Esophagus squamous epithelium (tissue), 5 donors: ENCODE measurements at regions not wholly inside any gene's neighbourhood (a gene's known extent, or its start where the extent isn't known, plus 50 kb on each side); places are given as distances from the start of the nearest gene placed in this dataset.
"Not testable (repeated sequence)": the region's sequence is repeated elsewhere in the genome, so short reads cannot be mapped to it uniquely, and the experiment has no call there.

ENCODE experiments used
- DNase-seq: peaks from one replicate; lab custom pipeline; 2025; lab: John Stamatoyannopoulos, UW
- H3K27ac ChIP-seq, 4 donors: fragments of 200-600 bp; sonication (generic); one replicate each; pipeline ENCODE4 v1.5.1; 2016 to 2019; ENCODE audit warnings: mild to moderate bottlenecking in 1 of 4
- H3K27me3 ChIP-seq, 4 donors: fragments of 200-600 bp; sonication (generic); 1 replicate in 3 of 4; 2 replicates in 1 of 4; pipeline versions ENCODE4 v1.5.1 to v1.6.0; 2017 to 2021; ENCODE audit warnings: antibody characterized with exemption in 1 of 4
- H3K36me3 ChIP-seq, 3 donors: fragments of 200-600 bp; sonication (generic); one replicate each; pipeline ENCODE4 v1.5.1; 2016 to 2019
- H3K4me1 ChIP-seq, 3 donors: fragments of 200-600 bp; sonication (generic); one replicate each; pipeline ENCODE4 v1.5.1; 2017 to 2019
- H3K4me3 ChIP-seq, 4 donors: fragments of 200-600 bp; sonication (generic); 1 replicate in 3 of 4; 2 replicates in 1 of 4; pipeline ENCODE4 v1.5.1; 2016 to 2019; ENCODE audit warnings: mild to moderate bottlenecking in 2 of 4, moderate library complexity in 1 of 4
- H3K9me3 ChIP-seq, 3 donors: fragments of 200-600 bp; sonication (generic); one replicate each; pipeline ENCODE4 v1.5.1; 2016 to 2019
- POLR2A ChIP-seq, 4 donors: fragments of 450-650 bp; IDR thresholded peaks; one replicate each; pipeline ENCODE4 v1.6.1; 2017; ENCODE audit warnings: antibody characterized with exemption in 4 of 4, mild to moderate bottlenecking in 4 of 4, moderate library complexity in 3 of 4
- WGBS, 2 donors: methylation state at CpG; one replicate each; pipeline ENCODE4 v1.1.5; 2018; 5-methylcytosine and 5-hydroxymethylcytosine counted together
- intact Hi-C: fragments of 100-400 bp; cut with DNase I; formaldehyde crosslinking; loops from one replicate; pipeline ENCODE4 v1.15.0; 2022
- TF ChIP-seq, protein P1 (sequence below), 6 experiments: fragments of 450-650 bp in 4 of 6; fragments of 200-600 bp in 2 of 6; sonication (generic) in 2 of 6; IDR thresholded peaks; one replicate each; pipeline ENCODE4 v1.5.1; 2016 to 2019; ENCODE audit warnings: antibody characterized with exemption in 6 of 6, mild to moderate bottlenecking in 4 of 6, moderate library complexity in 4 of 6
- donor health status: DM: yes; HTN: yes; CAD: no.

DNA sequence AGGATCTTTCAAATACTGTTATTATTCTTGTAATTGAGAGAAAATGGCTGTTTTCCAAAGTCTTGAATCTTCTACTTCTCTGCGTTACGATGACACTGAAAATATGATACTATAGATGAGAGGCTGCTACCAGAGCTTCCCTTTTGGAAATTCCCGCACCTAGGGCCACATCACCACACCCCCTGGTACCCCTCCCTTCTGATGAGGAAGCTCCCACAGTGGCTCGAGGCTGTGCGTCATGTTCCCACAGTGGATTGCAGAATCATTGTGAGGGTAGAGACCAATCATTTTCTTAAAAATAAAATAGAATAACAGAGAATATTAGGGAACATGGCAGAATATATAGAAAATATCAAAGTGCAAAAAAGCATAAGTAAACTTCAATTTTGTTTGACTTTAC is 268.9 kb upstream of the SMIM21 start:
- 69 to 87% methylated on average over 5 of the region's 5 CpGs for WGBS, 2 donors
- H3K4me1 ChIP-seq = no peaks in the 10 kb centered on the region
- intact Hi-C loops = no loop called here

DNA sequence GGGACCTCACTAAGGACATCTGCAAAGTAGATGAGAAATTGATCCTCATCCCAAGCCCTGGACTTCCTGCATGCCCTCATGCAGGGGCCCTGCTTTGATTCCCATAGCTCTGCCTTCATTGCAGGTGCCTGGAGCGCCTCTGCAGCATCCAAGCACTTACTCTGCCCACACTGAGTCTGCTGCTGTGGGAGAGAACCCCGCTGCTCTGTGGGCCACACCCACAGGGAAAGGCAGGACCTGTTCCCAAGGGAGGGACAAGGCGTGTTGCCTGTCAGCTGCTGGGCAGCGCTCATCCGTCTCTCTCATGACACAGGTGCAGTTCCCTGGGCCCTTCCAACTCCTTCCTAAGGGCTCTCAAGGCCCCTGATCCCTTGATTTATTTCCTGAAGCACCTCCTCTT is 266.8 kb upstream of the SMIM21 start:
- Histone ChIP-seq H3K27me3 (no peaks in the 10 kb centered on the region), H3K36me3 (no peaks in the 10 kb centered on the region), H3K9me3 (no peaks in the 10 kb centered on the region), H3K27ac (no peak overlapping the region), H3K4me3 (no peak overlapping the region), H3K4me1 (no peaks in the 10 kb centered on the region)
- WGBS, 2 donors = no CpG with 5 or more reads among the region's 5 CpGs
- DNase-seq = no peak
- TF ChIP-seq POLR2A (IDR thresholded peaks at IDR 0.05) = no peak
- TF ChIP-seq, protein P1, sequence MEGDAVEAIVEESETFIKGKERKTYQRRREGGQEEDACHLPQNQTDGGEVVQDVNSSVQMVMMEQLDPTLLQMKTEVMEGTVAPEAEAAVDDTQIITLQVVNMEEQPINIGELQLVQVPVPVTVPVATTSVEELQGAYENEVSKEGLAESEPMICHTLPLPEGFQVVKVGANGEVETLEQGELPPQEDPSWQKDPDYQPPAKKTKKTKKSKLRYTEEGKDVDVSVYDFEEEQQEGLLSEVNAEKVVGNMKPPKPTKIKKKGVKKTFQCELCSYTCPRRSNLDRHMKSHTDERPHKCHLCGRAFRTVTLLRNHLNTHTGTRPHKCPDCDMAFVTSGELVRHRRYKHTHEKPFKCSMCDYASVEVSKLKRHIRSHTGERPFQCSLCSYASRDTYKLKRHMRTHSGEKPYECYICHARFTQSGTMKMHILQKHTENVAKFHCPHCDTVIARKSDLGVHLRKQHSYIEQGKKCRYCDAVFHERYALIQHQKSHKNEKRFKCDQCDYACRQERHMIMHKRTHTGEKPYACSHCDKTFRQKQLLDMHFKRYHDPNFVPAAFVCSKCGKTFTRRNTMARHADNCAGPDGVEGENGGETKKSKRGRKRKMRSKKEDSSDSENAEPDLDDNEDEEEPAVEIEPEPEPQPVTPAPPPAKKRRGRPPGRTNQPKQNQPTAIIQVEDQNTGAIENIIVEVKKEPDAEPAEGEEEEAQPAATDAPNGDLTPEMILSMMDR (IDR thresholded peaks at IDR 0.05) = no peak
- intact Hi-C loops = no loop called here

More for the DNA sequence above, 268.9 kb upstream of the SMIM21 start:
- no peaks in the 10 kb centered on the region for H3K9me3 ChIP-seq
- no peaks in the 10 kb centered on the region for H3K27me3 ChIP-seq
- H3K4me3 ChIP-seq = no peak overlapping the region
- DNase-seq = no peak
- H3K36me3 ChIP-seq = no peaks in the 10 kb centered on the region
- no peak overlapping the region for H3K27ac ChIP-seq
- TF ChIP-seq POLR2A (IDR thresholded peaks at IDR 0.05) = no peak
- TF ChIP-seq, protein P1 (IDR thresholded peaks at IDR 0.05) = no peak

DNA sequence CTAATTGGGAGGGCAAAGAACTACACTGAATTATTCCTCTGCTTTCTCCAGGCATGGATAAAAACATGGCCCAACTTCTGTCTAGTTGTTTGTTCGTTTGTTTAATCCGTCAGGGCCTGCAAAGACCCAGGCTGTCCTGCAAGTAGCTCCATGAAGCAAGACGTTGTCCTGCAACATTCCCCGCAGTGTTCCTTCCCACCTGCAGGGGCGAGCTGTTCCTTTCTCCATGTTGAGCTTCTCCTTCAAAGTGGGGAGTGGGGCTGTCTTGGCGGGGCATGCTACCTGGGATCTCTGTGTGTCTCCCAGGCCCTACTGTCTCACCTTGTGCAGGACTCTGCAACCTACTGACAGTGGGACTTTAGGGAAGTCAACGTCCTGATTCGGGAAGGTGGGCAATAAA is 264.0 kb upstream of the SMIM21 start:
- no peak for TF ChIP-seq POLR2A (IDR thresholded peaks at IDR 0.05)
- TF ChIP-seq, protein P1 (IDR thresholded peaks at IDR 0.05) = no peak
- Histone ChIP-seq H3K4me1 (no peaks in the 10 kb centered on the region), H3K9me3 (no peaks in the 10 kb centered on the region), H3K4me3 (no peak overlapping the region), H3K27ac (no peak overlapping the region), H3K27me3 (no peaks in the 10 kb centered on the region), H3K36me3 (no peaks in the 10 kb centered on the region)
- intact Hi-C loops = no loop called here
- no peak for DNase-seq
- WGBS, 2 donors = 85 to 87% methylated on average over 3 to 8 of the region's 8 CpGs

DNA sequence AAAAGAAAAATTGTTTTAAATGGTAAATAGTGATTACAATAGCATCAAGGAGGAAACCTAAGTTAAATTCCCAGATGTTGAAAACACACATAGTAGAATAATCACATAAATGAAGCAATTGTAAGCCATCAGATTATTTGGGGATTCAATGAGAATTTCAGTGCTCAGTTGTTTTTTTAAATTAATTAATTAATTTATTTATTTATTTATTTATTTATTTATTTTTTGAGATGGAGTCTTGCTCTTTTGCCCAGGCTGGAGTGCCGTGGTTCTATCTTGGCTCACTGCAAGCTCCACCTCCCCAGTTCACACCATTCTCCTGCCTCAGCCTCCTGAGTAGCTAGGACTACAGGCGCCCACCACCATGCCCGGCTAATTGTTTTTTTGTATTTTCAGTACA is 262.8 kb upstream of the SMIM21 start:
- WGBS, 2 donors = 86 to 87% methylated on average over 3 of the region's 3 CpGs
- intact Hi-C loops, H3K36me3 ChIP-seq, H3K27me3 ChIP-seq, H3K27ac ChIP-seq, DNase-seq, H3K4me3 ChIP-seq, H3K4me1 ChIP-seq, H3K9me3 ChIP-seq: not testable (repeated sequence)

DNA sequence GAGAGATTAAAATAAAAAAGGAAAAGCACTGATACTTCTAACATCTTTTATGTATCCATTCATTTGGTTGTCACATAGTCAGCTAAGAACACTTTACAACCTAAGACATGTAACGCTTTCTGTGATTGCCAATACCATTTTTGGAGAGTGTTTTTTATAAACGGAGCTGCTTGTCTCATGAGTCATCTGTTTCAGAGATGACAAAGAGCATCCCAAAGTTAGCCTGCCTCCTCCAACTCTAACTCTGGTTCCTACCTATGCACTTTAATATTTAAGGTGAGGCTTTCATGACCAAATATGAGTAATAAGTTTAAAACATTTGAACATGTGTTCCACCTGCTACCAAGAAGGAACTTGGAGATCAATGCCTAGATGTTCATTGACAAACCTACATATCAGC is 260.1 kb upstream of the SMIM21 start:
- Histone ChIP-seq H3K4me1 (no peaks in the 10 kb centered on the region), H3K27ac (no peak overlapping the region), H3K9me3 (no peaks in the 10 kb centered on the region), H3K4me3 (no peak overlapping the region), H3K27me3 (no peaks in the 10 kb centered on the region), H3K36me3 (no peaks in the 10 kb centered on the region)
- intact Hi-C loops = no loop called here
- no peak for DNase-seq
- 40 to 50% methylated on average over 2 of the region's 2 CpGs for WGBS, 2 donors
- TF ChIP-seq, protein P1 (IDR thresholded peaks at IDR 0.05) = no peak
- no peak for TF ChIP-seq POLR2A (IDR thresholded peaks at IDR 0.05)

DNA sequence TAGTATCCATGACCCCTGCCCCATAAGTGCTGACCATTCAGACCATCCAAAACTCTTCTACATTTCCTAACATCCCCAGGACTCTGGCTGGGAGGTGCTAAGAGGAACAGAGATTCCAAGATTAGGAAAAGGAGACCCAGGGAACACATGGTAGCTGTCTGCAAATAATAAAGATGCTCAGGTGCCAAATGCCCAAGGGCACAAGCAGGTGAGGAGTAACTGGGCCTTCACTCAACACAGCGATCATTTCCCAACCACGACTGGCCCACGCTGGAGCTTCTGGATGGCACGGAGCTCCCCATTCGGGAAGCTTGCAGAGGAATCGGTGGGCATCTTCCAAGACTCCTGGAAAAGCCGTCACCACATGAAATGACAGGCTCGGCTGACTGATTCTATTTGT is 255.9 kb upstream of the SMIM21 start:
- TF ChIP-seq POLR2A (IDR thresholded peaks at IDR 0.05) = no peak
- TF ChIP-seq, protein P1 (IDR thresholded peaks at IDR 0.05) = no peak
- Histone ChIP-seq H3K4me1 (no peaks in the 10 kb centered on the region), H3K36me3 (no peaks in the 10 kb centered on the region), H3K27ac (no peak overlapping the region), H3K9me3 (no peaks in the 10 kb centered on the region), H3K27me3 (no peaks in the 10 kb centered on the region), H3K4me3 (no peak overlapping the region)
- intact Hi-C loops = no loop called here
- 80% methylated on average over 7 to 8 of the region's 8 CpGs for WGBS, 2 donors
- no peak for DNase-seq
